HG03060 (cell line): ENCODE measurements at regions not wholly inside any gene's neighbourhood (a gene's known extent, or its start where the extent isn't known, plus 50 kb on each side); places are given as distances from the start of the nearest gene placed in this dataset.
"Not testable (repeated sequence)": the region's sequence is repeated elsewhere in the genome, so short reads cannot be mapped to it uniquely, and the experiment has no call there.

Source experiments
- ATAC-seq: cut with Tn5 transposase; IDR thresholded peaks from one replicate; pipeline ENCODE4 v1.9.1; 2021; ENCODE audit warnings: low read depth, moderate number of reproducible peaks; ENCODE audit not compliant: unreplicated experiment

GRCh38 chr2:5612666-5613065 lies 79.5 kb upstream of the SOX11 start:
- no peak for ATAC-seq

GRCh38 chr2:5616019-5616418 lies 76.2 kb upstream of the SOX11 start:
- no peak for ATAC-seq

- ATAC-seq: no peak
Observed at GRCh38 chr2:5617358-5617757, 74.8 kb upstream of the SOX11 start.

GRCh38 chr2:5617796-5618195 lies 74.4 kb upstream of the SOX11 start:
- no peak for ATAC-seq

GRCh38 chr2:5618271-5618670 lies 73.9 kb upstream of the SOX11 start:
- ATAC-seq: no peak

GRCh38 chr2:5625556-5626065 lies 66.6 kb upstream of the SOX11 start:
- ATAC-seq: not testable (repeated sequence)

GRCh38 chr2:5628484-5628883 lies 63.7 kb upstream of the SOX11 start:
- not testable (repeated sequence) for ATAC-seq

GRCh38 chr2:5629510-5629909 lies 62.7 kb upstream of the SOX11 start:
- not testable (repeated sequence) for ATAC-seq

- not testable (repeated sequence) for ATAC-seq
Observed at GRCh38 chr2:5637051-5637450, 55.1 kb upstream of the SOX11 start.
